HG03442 (cell line): ENCODE measurements at regions not wholly inside any gene's neighbourhood (a gene's known extent, or its start where the extent isn't known, plus 50 kb on each side); places are given as distances from the start of the nearest gene placed in this dataset.
"Not testable (repeated sequence)": the region's sequence is repeated elsewhere in the genome, so short reads cannot be mapped to it uniquely, and the experiment has no call there.

Source experiments
- ATAC-seq: cut with Tn5 transposase; IDR thresholded peaks from one replicate; pipeline ENCODE4 v1.9.1; 2021; ENCODE audit warnings: mild to moderate bottlenecking, moderate library complexity; ENCODE audit not compliant: unreplicated experiment

DNA sequence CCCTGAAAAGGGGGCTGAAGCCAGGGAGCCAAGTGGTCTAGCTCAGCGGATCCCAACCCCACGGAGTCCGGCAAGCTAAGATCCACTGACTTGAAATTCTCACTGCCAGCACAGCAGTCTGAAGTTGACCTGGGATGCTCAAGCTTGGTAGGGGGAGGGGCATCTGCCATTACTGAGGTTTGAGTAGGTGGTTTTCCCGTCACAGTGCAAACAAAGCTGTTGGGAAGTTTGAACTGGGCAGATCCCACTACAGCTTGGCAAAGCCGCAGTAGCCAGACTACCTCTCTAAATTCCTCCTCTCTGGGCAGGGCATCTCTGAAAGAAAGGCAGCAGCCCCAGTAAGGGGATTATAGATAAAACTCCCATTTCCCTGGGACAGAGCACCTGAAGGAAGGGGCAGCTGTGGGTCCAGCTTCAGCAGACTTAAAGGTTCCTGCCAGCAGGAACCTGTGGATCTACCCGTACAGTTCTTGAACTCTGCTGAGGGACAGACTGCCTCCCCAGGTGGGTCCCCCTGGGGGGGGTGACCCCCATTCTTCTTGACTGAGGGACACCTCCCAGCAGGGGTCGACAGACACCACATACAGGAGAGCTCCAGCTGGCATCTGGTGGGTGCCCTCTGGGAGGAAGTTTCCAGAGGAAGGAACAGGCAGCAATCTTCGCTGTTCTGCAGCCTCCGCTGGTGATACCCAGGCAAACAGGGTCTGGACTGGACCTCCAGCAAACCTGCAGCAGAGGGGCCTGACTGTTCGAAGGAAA is 156.4 kb upstream of the ETV3 start:
- ATAC-seq, result not testable (repeated sequence)

DNA sequence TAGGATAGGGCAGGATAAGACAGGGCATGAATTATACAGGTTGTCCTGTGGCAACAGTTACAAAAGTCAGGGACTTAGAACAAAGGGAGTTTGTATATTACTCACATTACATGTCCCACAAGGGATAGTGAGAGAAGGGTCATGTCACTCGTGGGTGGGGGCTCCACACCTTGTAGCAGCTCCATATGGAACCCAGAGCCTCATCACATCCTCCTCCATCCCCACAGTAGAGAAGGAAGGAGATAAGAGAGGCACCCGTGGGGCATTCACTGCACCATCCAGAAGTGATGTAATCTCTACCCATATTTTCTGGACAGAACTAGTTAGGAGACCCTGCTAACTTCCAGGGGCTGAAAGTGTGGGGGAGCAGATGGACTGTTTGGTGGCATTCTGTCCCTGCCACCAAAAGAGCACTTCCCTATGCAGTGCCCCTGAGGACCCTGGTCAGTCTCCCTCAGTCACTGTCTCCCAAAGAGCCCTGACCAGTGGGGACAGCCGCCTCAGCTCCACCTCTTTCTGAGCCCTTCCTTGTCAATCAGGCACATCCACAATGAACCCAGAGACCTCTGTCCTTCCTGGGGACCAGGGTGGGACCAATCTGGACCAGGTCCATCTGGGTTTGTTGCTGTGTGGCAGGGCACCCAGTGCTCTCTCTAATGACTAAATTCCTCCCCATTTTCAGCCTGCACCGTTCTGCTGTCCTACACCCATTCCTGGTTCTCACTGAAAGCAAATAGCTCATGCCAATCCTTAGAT is 154.8 kb upstream of the ETV3 start:
- no peak for ATAC-seq

DNA sequence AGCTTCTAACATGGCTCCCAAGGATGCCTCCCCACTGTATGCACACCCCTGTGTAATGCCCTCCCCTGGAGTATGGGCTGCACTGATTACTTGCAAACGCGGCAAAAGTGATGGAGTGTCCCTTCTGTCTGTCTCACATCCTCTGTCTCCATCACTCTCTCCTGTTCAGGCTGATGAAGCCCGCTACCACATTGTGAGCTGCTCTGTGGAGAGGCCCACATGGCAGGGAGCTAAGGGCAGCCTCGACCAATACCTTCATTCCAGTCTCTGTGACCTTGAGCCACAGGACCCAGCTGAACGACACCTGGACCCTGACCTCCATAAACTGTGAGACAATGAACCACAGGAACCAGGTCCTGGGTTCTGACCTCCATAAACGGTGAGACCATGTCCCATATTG is 154.1 kb upstream of the ETV3 start:
- no peak for ATAC-seq

DNA sequence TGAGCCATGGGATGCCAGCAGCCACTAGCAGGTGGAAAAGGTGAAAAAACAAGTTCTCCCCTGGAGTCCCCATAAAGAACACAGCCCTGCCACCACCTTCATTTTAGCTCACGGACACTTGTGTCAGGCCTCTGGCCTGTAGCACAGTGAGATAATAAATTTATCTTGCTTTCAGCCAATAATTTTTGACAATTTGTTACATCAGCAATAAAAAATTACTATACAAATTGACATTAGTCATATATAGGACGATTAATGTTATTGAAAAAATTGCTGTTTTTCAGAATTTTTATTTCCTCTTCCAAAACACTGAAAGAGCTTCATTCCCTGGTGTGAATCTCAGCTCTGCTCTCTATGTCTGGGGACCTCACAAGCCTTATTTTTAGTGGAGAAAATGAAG is 152.9 kb upstream of the ETV3 start:
- ATAC-seq, result no peak

DNA sequence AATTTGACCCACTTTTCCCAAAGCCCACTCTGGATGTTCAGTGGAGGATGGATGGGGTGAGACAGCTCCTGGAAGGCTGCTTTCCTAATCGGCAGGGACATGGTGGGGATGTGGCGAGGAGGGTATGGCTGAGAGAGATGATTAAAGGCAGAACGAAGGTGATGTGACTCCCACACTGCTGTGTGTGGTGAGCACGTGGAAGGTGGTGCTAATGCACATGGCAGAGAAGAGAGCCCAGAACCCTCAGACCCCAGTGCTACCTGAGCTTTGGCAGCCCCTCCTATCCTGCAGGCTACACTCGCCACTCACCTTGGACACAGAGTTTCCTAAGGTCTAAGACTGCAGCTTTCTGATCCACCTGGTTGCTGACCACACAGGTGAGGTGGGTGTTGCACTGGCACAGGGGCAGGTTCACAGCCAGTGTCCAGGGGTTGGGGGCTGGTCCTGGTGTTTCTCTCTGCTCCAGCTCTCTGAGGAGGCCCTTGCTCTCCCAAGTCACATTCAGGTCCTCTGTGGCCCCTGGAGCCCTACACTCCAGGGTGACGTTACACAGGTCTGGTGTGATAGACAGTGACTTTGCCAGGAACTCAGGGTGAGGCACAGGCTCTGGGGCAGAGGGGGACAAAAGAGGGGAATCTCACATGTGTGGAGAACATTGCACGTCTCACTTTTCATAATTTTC is 151.4 kb upstream of the ETV3 start:
- no peak for ATAC-seq

DNA sequence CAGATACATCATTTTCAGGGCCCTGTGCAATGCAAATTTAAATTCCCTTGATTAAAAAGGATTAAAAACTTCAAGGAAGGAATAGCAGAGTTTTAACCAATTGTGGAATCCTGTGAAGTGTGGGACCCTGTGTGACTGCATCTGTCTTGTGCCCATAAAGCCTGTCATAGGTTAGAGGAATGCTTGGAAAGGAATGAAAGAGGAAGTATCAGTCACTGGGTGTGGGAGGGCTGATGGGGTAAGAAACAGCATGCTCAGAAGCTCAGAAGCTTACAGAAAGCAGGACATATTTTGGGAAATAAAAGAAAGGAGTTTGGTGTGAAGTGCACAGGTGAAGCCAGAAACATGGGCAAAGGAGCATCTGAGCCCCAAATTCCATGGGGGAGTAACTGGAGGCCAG is 150.8 kb upstream of the ETV3 start:
- no peak for ATAC-seq

DNA sequence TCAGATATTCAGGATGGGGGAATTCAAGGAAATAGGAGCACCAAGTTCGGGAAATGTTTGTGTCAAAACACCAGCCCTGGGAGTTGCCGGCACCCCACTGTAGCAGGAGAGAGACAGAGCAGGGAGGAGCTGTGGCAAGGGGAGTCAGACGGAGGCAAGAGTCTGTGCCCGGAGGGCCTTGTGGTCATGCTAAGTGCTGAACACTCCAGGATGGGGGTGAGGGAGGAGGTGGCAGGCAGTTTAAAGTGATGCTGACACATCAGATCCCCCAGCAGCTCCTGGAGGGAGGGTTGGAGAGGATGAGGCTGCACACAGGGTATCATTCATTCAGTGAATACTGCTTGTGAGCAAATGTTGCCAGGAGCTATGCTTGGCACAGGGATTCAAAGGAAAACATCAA is 150.3 kb upstream of the ETV3 start:
- no peak for ATAC-seq

DNA sequence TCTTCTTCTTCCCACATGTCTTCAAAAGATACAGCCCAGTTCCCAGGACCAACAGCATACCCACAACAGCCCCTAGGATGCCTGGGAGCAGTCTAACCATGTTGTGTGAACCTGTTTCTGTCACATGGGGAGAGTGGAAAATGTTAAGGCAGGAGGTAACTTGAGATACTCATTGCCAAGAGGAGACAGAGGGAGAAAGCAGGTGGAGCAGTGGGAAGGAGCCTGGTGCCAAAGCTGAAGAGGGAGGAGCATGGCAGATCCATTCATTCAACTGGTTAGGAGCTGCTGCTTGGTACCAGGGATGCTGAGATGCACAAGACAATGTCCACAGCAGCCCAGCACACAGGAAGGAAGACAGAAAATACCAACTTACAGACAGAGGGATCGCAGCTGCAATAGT is 149.8 kb upstream of the ETV3 start:
- ATAC-seq, result no peak

DNA sequence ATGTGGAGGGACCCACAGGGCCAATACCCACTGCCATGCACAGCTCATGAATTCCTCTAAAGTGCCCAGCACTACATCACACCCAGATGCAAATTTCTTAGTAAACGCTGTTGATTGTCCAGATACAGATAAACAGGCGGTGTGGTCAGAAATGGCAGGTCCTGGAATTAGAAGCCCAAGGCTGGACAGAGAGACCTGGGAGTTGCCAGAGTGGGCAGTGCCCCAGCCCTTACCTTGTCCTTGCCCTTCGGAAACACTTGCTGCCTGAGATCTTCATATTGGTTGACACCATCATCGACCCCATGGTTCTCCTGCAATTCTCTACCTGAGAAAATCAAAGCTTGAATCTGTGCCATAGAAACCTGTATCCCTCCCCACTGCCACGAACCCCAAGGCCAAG is 149.3 kb upstream of the ETV3 start:
- ATAC-seq, result no peak

DNA sequence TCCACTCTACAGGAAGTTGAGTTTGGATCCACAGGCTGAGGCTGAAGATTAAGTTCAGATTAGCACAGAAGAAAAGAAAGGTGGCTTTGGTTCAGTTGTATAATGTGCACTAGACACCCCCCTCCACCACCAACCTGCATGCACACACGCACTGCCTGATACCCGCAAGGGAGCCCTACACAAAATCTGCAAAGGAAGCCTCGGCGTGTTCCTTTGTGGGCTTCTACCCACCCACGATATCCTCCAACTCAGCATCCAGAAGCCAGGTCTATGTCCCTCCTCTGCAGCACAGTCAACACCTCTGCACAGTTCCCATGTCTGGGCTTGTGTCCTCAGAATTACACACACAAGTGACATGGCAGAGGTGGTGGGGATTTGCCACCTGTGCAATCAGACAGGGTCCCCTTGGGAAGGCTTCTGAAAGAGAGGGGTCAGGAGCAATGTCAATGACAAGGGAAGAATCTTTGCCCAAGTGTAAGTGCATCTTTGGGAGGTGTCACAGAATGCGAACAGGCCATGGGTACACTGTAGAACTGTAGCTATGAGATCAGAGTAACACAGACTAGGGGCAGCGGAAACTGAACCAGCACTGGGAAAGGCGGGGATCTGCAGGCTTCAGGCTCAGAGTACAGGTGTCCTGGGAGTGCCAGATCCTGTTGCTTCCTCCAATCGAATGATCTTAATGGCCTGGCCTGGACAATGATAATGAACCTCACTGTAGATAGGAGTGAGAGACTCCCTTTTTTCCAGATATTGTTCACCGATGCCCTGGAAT is 148.6 kb upstream of the ETV3 start:
- ATAC-seq, result no peak

DNA sequence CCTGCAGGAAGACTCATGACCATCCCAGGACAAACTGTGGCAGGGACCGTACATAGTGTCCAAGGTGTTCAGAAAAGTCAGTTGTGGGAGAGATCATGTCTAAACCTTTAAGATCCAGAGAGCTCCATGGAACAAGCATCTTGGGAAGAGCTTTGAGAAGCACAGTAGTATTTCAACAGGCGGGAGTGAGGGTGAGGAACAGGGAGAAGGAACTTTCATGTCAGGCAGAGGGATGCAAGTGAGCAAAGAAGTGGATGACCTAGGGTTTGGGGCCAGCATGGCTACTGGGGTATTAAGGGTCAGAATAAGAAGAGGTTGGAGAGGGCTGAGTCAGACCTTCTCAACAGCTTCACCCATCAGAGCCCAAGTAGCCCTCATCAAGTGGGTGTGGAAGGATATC is 147.9 kb upstream of the ETV3 start:
- ATAC-seq, result no peak

DNA sequence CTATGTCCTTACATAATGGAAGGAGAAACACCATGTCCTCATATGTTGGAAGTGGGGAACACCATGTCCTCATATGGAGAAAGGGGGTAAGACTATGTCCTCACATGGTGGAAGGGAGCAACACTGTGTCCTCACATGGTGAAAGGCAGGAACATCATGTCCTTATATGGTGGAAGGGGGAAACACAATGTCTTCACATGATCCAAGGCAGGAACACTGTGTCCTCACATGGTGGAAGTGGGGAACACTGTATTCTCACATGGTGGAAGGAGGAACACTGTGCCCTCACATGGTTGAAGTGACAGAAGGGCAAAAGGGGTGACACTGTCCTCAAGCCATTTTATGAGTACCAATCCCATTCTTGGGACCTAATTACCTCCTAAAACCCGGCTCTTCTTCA is 146.3 kb upstream of the ETV3 start:
- no peak for ATAC-seq

DNA sequence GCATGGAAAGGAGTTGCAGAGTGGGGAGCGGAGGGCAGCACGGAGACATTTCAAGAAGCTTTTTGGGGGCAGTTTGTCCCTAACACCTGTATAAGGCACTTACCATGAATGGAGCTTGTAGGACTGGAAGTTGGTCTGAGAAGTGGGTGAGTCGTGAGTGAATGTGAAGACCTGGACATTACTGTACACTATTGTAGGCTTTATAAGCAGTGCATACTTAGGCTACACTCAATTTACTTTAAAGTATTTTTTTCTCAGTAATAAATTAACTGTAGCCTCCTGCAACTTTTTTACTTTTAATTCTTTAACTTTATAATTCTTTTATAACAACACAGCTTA is 141.6 kb upstream of the ETV3 start:
- ATAC-seq, result no peak

DNA sequence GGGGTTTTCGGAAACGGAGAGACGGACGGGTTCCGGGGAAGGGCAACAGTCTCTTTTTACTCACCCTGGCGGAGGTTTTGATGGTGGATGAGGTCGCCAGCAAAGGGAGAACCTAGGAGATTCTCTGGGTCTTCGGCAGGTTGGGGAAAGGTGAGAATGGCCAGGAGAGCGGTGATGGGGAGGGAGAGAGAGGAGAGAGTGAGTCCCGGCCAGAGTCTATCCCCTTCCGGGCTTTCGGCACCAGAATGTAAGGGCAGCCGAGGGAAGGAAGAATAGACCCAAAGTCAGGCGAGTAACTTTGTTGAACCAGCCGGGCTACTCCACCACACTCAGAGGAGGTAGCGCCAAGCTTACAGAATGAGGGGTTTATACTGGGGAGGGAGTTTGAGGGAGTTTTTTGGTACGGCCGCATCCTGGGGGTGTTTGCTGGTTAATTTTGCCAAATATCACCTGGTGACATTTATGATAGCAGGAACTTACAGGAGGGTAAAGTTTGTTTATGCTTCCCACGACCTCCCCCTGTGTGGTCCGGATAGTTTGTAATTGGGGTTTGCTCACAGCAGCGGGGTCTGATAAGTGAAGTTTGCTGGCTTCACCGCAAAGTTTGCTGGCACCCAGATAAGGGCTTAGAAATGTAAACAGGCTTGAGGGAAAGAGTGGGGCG is 141.1 kb upstream of the ETV3 start:
- no peak for ATAC-seq

DNA sequence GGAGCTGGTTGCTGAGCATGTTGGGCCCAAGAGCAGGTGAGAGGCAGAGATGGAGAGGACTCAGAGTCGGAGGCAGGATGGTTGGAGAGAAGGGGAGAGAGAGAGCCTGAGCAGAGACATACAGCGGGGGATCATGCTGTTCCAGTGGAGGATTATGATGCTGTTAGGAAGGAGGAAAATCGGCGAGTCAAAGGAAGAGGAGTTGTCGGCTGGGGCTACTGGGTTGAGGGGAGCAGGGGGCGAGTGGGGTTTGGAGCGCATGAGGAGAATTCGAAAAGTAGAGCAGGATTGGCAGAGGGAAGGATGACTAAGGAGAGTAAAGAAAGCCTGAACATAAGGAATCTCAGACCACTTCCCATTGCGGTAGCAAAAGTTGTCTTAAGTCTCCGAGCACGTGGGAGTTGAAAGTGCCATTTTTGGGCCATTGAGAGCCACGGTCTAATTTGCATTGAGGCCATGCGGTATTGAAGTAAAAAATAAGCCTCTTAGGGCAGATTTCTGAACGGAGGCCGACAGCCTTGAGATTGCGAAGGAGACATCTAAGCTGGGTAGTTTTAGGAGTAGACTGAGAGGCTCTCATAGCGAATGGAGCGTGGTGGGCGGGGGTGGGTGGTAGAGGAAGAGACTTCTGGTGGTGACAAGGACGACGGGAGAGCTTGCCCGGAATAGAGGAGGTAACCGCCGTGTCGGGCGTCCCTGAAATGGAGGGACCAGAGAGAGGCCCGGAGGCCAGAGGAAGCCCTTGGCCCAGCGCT is 140.4 kb upstream of the ETV3 start:
- ATAC-seq, result no peak

DNA sequence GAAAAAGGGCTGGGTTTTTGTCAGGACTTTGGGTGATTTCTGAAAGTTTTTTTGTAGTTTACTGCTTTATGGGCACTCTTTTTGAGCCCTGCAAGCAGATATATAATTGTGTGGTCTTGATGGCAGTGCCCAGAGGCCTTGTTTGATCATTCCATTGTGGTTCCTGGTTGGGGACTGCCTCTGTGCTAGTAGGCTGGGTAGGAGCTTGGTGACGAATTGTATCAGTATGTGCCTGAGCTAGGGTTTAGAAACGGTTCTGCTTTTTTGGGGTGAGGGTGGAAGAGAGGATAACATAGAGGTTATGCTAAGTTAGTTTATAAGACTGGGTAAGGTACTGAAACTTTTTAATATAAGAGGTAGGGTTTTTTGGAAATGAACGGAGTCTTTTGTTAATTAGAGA is 139.7 kb upstream of the ETV3 start:
- no peak for ATAC-seq

DNA sequence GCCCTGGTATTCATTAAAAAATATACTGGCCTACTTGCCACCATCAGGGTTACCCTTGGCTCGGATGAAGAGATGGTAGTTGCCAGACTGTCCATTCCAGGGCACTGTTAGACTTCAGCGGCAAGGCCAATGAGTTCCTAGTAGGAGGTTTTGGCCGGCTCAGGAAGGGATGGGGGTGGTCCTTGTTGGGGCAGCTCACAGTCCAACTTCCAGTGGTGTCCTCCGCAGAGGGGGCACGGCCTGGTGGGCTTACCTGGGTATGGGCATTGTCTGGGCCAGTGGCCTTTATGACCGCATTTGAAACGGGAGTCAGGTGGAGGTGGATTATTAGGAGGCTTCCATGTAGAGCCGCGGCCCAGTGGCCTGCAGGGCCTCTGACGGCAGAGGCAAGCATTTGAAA is 139.1 kb upstream of the ETV3 start:
- ATAC-seq, result no peak

DNA sequence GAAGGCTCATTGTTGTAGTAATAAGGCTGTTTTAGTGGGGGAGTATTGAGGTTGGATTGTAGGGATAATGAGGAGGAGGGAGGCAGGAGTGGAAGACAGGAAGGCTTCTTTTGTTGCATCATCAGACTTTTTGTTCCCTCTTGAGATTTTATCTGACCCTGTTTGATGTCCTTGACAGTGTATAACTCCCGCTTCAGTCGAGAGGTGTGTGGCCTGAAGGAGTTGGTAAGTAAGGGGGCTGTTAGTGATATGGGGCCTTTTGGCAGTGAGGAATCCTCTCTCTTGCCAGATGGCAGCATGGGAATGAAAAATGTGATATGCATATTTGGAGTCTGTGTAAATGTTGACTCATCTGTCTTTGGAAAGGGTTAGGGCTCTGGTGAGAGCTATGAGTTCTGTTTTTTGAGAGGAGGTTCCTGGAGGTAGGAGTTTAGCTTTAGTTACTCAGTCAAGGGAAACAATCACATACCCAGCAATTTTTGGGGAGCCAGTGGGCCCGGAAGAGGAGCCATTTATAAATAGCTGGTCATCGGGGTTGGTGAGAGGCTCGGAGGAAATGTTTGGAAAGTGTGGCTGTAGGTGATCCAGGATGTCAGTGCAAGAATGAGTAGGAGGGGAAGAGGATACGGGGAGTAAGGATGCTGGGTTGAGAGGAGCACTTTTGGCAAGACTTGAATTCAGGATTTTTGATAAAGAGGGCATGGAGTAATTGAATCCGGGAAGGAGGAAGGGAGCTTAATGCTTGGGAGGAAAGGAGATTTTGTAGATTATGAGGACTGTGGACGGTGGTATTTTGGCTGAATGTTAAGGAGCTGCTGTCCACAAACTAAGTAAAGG is 136.7 kb upstream of the ETV3 start:
- ATAC-seq, result no peak
